Lung (tissue), 11 donors: ENCODE measurements at regions not wholly inside any gene's neighbourhood (a gene's known extent, or its start where the extent isn't known, plus 50 kb on each side); places are given as distances from the start of the nearest gene placed in this dataset.

Experiments
- ATAC-seq: fragments of 200-7000 bp; cut with Tn5 transposase; one replicate; pipeline ENCODE4 v1.9.1; 2020; ENCODE audit warnings: moderate number of reproducible peaks; ENCODE audit not compliant: insufficient read depth, low FRiP score
- DNase-seq, 3 donors: peaks; one replicate each; pipeline ENCODE4 v3.0.0-alpha.2; 2013 to 2017
- H3K27ac ChIP-seq, 2 donors: one replicate each; pipeline ENCODE4 v1.5.1; 2013; ENCODE audit warnings: mild to moderate bottlenecking in 2 of 2, moderate library complexity in 2 of 2, control low read depth in 1 of 2, inconsistent platforms in 1 of 2, low read depth in 1 of 2, low read length in 1 of 2
- H3K27me3 ChIP-seq, 3 donors: one replicate each; pipeline ENCODE4 v1.5.1; 2013; ENCODE audit warnings: low read length in 2 of 3; ENCODE audit not compliant: control insufficient read depth in 3 of 3, insufficient read depth in 3 of 3
- H3K36me3 ChIP-seq, 4 donors: one replicate each; pipeline ENCODE4 v1.5.1; 2013; ENCODE audit warnings: low read length in 4 of 4, mild to moderate bottlenecking in 1 of 4, moderate library complexity in 1 of 4; ENCODE audit not compliant: control insufficient read depth in 4 of 4, insufficient read depth in 4 of 4
- H3K4me1 ChIP-seq, 5 donors: one replicate each; pipeline ENCODE4 v1.5.1; 2013; ENCODE audit warnings: low read length in 5 of 5, mild to moderate bottlenecking in 2 of 5, moderate library complexity in 1 of 5; ENCODE audit not compliant: control insufficient read depth in 5 of 5, insufficient read depth in 5 of 5
- H3K4me3 ChIP-seq: one replicate; pipeline ENCODE4 v1.5.1; 2013; ENCODE audit warnings: mild to moderate bottlenecking, control low read depth, moderate library complexity
- H3K9ac ChIP-seq, 2 donors: one replicate each; pipeline ENCODE4 v1.5.1; 2013; ENCODE audit warnings: low read length in 2 of 2, control low read depth in 1 of 2; ENCODE audit not compliant: insufficient read depth in 1 of 2
- H3K9me3 ChIP-seq, 4 donors: one replicate each; pipeline ENCODE4 v1.5.1; 2013; ENCODE audit warnings: low read length in 3 of 4, mild to moderate bottlenecking in 1 of 4, moderate library complexity in 1 of 4; ENCODE audit not compliant: control insufficient read depth in 4 of 4, insufficient read depth in 3 of 4
- WGBS, 2 donors: extraction: QIAGEN DNeasy Blood & Tissue Kit; methylation state at CpG; one replicate each; pipeline ENCODE4 v1.1.7; 2013; 5-methylcytosine and 5-hydroxymethylcytosine counted together
- TF ChIP-seq, protein P1 (sequence below): IDR thresholded peaks from 2 replicates; pipeline ENCODE4 v1.5.1; 2012; ENCODE audit warnings: mild to moderate bottlenecking; ENCODE audit errors: control extremely low read depth, extremely low read depth
- donor health status: control.
- donor health status: control.
- donor health status: Bipolar disorder and iron deficiency.
- donor health status: healthy.
- donor health status: DM: yes; HTN: yes; CAD: no.

DNA sequence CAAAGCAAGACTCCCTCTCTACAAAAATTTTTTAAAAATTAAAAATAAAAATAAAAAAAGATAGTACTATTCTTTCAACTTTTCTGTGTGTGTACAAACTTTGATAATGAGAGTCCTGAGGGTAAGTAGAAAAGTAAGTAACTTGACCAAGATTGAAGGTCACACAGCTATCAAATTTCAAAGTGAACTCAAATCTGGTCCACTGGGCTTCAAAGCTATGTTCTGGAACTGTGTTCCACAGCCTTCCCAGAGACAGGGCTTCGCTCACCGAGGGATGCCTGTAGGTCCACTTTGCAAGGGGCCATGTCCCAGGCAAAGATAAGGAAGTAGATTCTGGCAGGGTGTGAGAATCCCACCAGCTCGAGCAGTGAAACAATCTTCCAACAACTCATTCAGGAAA, 56.3 kb upstream of the TNRC6A start:
- Histone ChIP-seq H3K27me3 (peaks cover 0 to 13% (median 4%) of the 10 kb centered on the region in 3 donors), H3K36me3 (no peaks in the 10 kb centered on the region), H3K4me1 (peaks cover 0 to 7% (median 0%) of the 10 kb centered on the region in 5 donors), H3K27ac (no peak overlapping the region), H3K9ac (no peak overlapping the region), H3K4me3 (no peak overlapping the region), H3K9me3 (no peaks in the 10 kb centered on the region)
- DNase-seq (no peak), ATAC-seq (no peak)
- TF ChIP-seq, protein P1, sequence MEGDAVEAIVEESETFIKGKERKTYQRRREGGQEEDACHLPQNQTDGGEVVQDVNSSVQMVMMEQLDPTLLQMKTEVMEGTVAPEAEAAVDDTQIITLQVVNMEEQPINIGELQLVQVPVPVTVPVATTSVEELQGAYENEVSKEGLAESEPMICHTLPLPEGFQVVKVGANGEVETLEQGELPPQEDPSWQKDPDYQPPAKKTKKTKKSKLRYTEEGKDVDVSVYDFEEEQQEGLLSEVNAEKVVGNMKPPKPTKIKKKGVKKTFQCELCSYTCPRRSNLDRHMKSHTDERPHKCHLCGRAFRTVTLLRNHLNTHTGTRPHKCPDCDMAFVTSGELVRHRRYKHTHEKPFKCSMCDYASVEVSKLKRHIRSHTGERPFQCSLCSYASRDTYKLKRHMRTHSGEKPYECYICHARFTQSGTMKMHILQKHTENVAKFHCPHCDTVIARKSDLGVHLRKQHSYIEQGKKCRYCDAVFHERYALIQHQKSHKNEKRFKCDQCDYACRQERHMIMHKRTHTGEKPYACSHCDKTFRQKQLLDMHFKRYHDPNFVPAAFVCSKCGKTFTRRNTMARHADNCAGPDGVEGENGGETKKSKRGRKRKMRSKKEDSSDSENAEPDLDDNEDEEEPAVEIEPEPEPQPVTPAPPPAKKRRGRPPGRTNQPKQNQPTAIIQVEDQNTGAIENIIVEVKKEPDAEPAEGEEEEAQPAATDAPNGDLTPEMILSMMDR, result no peak
- WGBS, 2 donors, result 73 to 77% methylated on average over 3 of the region's 3 CpGs

DNA sequence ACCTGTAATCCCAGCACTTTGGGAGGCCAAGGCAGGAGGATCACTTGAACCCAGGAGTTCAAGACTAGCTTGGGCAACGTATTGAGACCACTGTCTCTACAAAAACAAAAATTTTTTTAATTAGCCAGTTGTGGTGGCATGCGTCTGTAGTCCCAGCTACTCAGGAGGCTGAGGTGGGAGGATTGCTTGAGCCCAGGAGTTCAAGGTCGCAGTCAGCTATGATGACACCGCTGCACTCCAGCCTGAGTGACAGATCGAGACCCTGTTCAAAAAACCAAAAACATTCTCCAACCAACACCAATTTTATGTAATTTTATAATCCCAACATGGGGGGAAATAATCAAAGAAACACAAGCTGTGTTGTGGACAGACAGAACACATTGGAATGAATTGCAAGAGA, 54.6 kb upstream of the TNRC6A start:
- WGBS, 2 donors, result 89 to 90% methylated on average over 5 of the region's 5 CpGs
- TF ChIP-seq, protein P1, result no peak
- Histone ChIP-seq H3K27ac (no peak overlapping the region), H3K9ac (no peak overlapping the region), H3K27me3 (peaks cover 0 to 13% (median 4%) of the 10 kb centered on the region in 3 donors), H3K4me3 (no peak overlapping the region), H3K4me1 (peaks cover 0 to 7% (median 0%) of the 10 kb centered on the region in 5 donors), H3K36me3 (no peaks in the 10 kb centered on the region), H3K9me3 (no peaks in the 10 kb centered on the region)
- ATAC-seq, result no peak
- DNase-seq, result no peak

DNA sequence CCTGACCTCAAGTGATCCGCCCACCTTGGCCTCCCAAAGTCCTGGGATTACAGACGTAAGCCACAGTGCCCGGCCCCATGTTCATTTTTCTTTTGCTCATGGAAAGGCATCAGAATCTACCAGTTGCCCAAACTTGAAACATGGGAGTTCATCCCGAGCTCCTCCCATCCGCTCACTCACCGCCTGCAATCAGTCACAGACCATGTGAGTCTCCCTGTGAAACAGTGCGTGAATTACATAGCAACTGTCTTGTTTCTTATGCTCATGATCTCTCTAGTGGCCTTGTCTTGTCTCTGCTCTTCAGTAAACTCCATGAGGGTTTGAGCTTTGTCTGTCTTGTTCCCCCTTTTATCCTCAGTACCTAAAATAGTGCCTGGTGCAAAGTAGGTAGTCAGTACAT, 52.1 kb upstream of the TNRC6A start:
- TF ChIP-seq, protein P1, result no peak
- no peaks in the 10 kb centered on the region for H3K4me1 ChIP-seq
- H3K4me3 ChIP-seq, result no peak overlapping the region
- no peaks in the 10 kb centered on the region for H3K9me3 ChIP-seq
- H3K36me3 ChIP-seq, result no peaks in the 10 kb centered on the region
- ATAC-seq, result no peak
- 94 to 95% methylated on average over 7 of the region's 7 CpGs for WGBS, 2 donors
- H3K27me3 ChIP-seq, result no peaks in the 10 kb centered on the region
- H3K9ac ChIP-seq, result no peak overlapping the region
- H3K27ac ChIP-seq, result no peak overlapping the region
- no peak for DNase-seq
